A673 (cell line): ENCODE measurements at regions not wholly inside any gene's neighbourhood (a gene's known extent, or its start where the extent isn't known, plus 50 kb on each side); places are given as distances from the start of the nearest gene placed in this dataset.

Source experiments
- BruUV-seq: library from RNA; stranded (reverse); fragments of 400-500 nt; replicated peaks from 2 replicates; lab custom pipeline; 2021; lab: Mats Ljungman, UMichigan
- CTCF ChIA-PET: fragments of 300-600 bp; sonication (Branson Sonifier 250); formaldehyde crosslinking; loops from one replicate; lab custom pipeline; 2022; ENCODE audit warnings: antibody characterized with exemption; lab: Charles Lee
- POLR2A ChIA-PET: fragments of 300-600 bp; sonication (Branson Sonifier 250); formaldehyde crosslinking; loops from one replicate; lab custom pipeline; 2022; ENCODE audit warnings: antibody characterized with exemption; ENCODE audit not compliant: low non-redundant PET; lab: Charles Lee
- DNase-seq: peaks from one replicate; pipeline ENCODE4 v3.0.0-alpha.2; 2015; ENCODE audit warnings: low spot score
- H3K27ac ChIP-seq: fragments of 200-600 bp; sonication (generic); 2 replicates; pipeline ENCODE4 v1.5.1; 2016; ENCODE audit warnings: mixed run types, low read depth, mild to moderate bottlenecking, mixed read lengths, antibody characterized with exemption, low read length; ENCODE audit not compliant: poor library complexity, severe bottlenecking
- H3K27me3 ChIP-seq: fragments of 200-600 bp; sonication (generic); replicated peaks from 2 replicates; pipeline ENCODE4 v1.6.1; 2017; ENCODE audit warnings: mixed run types, low read depth, mild to moderate bottlenecking, mixed read lengths, antibody characterized with exemption, low read length; ENCODE audit not compliant: insufficient read depth, poor library complexity
- H3K36me3 ChIP-seq: fragments of 200-600 bp; sonication (generic); 2 replicates; pipeline ENCODE4 v1.6.1; 2016; ENCODE audit warnings: mixed run types, mild to moderate bottlenecking, mixed read lengths, antibody characterized with exemption, low read length; ENCODE audit not compliant: insufficient read depth, poor library complexity, severe bottlenecking
- H3K4me1 ChIP-seq: fragments of 200-600 bp; sonication (generic); 2 replicates; pipeline ENCODE4 v1.6.1; 2017; ENCODE audit warnings: mixed run types, mild to moderate bottlenecking, mixed read lengths, antibody characterized with exemption, low read length; ENCODE audit not compliant: insufficient read depth, poor library complexity, severe bottlenecking
- H3K4me3 ChIP-seq: fragments of 200-600 bp; sonication (generic); 2 replicates; pipeline ENCODE4 v1.5.1; 2016; ENCODE audit warnings: low read depth, mixed run types, mild to moderate bottlenecking, mixed read lengths, low read length; ENCODE audit not compliant: poor library complexity, severe bottlenecking
- H3K9me3 ChIP-seq: fragments of 200-600 bp; sonication (generic); 2 replicates; pipeline ENCODE4 v1.6.1; 2016; ENCODE audit warnings: mixed run types, low read depth, mild to moderate bottlenecking, mixed read lengths, antibody characterized with exemption, low read length; ENCODE audit not compliant: poor library complexity, severe bottlenecking
- EZH2 ChIP-seq: fragments of 200-600 bp; sonication (generic); IDR thresholded peaks from 2 replicates; pipeline ENCODE4 v1.6.1; 2017; ENCODE audit warnings: borderline replicate concordance, low read depth, mild to moderate bottlenecking, mixed read lengths, antibody characterized with exemption, low read length; ENCODE audit not compliant: poor library complexity, severe bottlenecking
- intact Hi-C: fragments of 100-400 bp; cut with micrococcal nuclease; formaldehyde crosslinking; loops from one replicate; pipeline ENCODE4 v1.10.0; 2022; ENCODE audit not compliant: unreplicated experiment
- TF ChIP-seq, protein P1 (sequence below): fragments of 300-800, 200-600 bp; sonication (generic); conservative IDR thresholded peaks from 2 replicates; pipeline ENCODE4 v1.5.1; 2017; ENCODE audit warnings: low read depth, mild to moderate bottlenecking, antibody characterized with exemption, low read length, moderate library complexity, mixed read lengths

DNA sequence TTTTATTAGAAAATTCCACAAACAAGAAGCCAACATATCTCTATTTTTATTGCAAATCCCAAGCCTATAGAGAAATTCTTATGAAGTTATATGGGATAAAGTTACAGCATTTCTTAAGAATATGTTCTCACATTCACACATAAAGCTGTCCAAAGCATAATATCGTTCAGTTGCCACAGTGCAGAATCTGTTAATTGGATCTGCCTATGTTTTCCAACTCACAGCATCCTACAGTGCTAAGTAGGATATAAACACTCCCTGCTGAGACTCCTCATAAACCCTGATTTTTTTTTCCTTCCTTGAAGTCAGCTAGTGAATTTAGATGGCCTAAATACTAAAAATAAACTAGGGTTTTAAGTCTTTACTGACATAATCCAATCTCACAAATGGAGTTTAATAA lies 307.9 kb downstream of the PDGFC start:
- ChIA-PET POLR2A (interaction anchor here (0.6 kb wide), 1 partner anchor 11 kb away, joined by 3 read pairs; no protein-coding TSS in a partner anchor), CTCF (no interaction called here)
- Histone ChIP-seq H3K4me3 (no peak overlapping the region), H3K36me3 (no peaks in the 10 kb centered on the region), H3K27ac (peak overlapping the region; percentile 3), H3K4me1 (peaks cover 46% of the 10 kb centered on the region), H3K9me3 (no peaks in the 10 kb centered on the region), H3K27me3 (no peaks in the 10 kb centered on the region)
- no TSS peak for BruUV-seq
- intact Hi-C loops, result loop anchor here (10.0 kb wide), 1 partner anchor 301 kb away; no protein-coding TSS in a partner anchor
- peak; percentile 90 for DNase-seq
- TF ChIP-seq, protein P1, sequence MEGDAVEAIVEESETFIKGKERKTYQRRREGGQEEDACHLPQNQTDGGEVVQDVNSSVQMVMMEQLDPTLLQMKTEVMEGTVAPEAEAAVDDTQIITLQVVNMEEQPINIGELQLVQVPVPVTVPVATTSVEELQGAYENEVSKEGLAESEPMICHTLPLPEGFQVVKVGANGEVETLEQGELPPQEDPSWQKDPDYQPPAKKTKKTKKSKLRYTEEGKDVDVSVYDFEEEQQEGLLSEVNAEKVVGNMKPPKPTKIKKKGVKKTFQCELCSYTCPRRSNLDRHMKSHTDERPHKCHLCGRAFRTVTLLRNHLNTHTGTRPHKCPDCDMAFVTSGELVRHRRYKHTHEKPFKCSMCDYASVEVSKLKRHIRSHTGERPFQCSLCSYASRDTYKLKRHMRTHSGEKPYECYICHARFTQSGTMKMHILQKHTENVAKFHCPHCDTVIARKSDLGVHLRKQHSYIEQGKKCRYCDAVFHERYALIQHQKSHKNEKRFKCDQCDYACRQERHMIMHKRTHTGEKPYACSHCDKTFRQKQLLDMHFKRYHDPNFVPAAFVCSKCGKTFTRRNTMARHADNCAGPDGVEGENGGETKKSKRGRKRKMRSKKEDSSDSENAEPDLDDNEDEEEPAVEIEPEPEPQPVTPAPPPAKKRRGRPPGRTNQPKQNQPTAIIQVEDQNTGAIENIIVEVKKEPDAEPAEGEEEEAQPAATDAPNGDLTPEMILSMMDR, result no peak
- no peak for TF ChIP-seq EZH2

DNA sequence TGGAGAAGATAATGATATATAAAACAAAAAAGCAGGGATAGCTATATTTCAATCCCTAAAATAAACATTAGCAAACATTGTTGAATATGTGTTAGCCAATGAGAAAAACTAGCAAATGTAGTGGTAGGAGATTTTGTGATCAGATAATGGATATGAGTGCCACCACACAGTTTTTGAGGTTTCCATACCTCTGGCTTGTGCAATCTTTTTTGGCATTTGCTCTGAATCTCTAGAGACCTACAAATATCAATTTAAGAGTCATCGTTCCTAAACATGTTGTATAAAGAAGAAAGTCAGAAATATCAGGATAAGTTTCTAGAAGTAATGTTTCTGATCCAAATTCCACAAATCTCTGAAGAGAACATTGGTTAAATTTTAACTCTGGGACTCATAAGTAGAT lies 308.7 kb downstream of the PDGFC start:
- no peaks in the 10 kb centered on the region for H3K36me3 ChIP-seq
- H3K9me3 ChIP-seq, result no peaks in the 10 kb centered on the region
- peaks cover 46% of the 10 kb centered on the region for H3K4me1 ChIP-seq
- BruUV-seq, result no TSS peak
- POLR2A ChIA-PET, result no interaction called here
- intact Hi-C loops, result loop anchor here (10.0 kb wide), 1 partner anchor 302 kb away; no protein-coding TSS in a partner anchor
- CTCF ChIA-PET, result no interaction called here
- TF ChIP-seq EZH2, result no peak
- TF ChIP-seq, protein P1, result no peak
- no peak overlapping the region for H3K4me3 ChIP-seq
- H3K27me3 ChIP-seq, result no peaks in the 10 kb centered on the region
- peak overlapping the region; percentile 3 for H3K27ac ChIP-seq
- DNase-seq, result no peak

DNA sequence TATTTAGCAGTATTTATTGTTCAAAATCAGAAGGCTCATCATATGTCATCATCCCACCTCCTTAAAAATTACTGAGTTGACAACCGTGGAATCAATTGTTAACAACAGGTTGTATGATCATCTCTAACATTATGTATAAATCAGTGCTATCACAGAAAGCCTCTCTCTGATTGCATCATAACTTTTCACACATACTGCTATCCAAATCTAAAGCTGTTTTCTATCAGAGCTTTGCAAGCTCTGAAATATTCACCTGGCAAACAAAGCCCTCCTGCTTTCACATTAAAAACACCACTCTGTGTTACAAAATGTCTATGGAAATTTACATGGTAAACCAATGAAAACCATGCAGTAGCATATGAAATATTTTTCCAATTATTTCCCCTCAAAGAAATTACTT lies 310.0 kb downstream of the PDGFC start:
- no peaks in the 10 kb centered on the region for H3K9me3 ChIP-seq
- H3K27ac ChIP-seq, result no peak overlapping the region
- BruUV-seq, result no TSS peak
- no peak overlapping the region for H3K4me3 ChIP-seq
- H3K4me1 ChIP-seq, result peaks cover 46% of the 10 kb centered on the region
- POLR2A ChIA-PET, result no interaction called here
- intact Hi-C loops, result loop anchor here (10.0 kb wide), 1 partner anchor 303 kb away; no protein-coding TSS in a partner anchor
- no peaks in the 10 kb centered on the region for H3K27me3 ChIP-seq
- CTCF ChIA-PET, result no interaction called here
- H3K36me3 ChIP-seq, result no peaks in the 10 kb centered on the region
- DNase-seq, result no peak
- no peak for TF ChIP-seq EZH2
- TF ChIP-seq, protein P1, result no peak
